Liver (tissue), 3 donors: ENCODE measurements at regions not wholly inside any gene's neighbourhood (a gene's known extent, or its start where the extent isn't known, plus 50 kb on each side); places are given as distances from the start of the nearest gene placed in this dataset.

Experiments used
- ATF3 ChIP-seq: IDR thresholded peaks from 2 replicates; pipeline ENCODE4 v1.6.1; 2016; ENCODE audit warnings: antibody characterized with exemption
- CTCF ChIP-seq: fragments of 150-350 bp; IDR thresholded peaks from 2 replicates; pipeline ENCODE4 v1.5.1; 2017; ENCODE audit warnings: improper control_type of control experiment, low read depth, low read length; ENCODE audit not compliant: missing input control
- GABPA ChIP-seq, 2 donors: IDR thresholded peaks in 1 of 2; conservative IDR thresholded peaks in 1 of 2; 2 replicates each; pipeline ENCODE4 v1.6.1; 2016; ENCODE audit warnings: antibody characterized with exemption in 2 of 2, mild to moderate bottlenecking in 1 of 2, moderate library complexity in 1 of 2
- SP1 ChIP-seq: IDR thresholded peaks from 2 replicates; pipeline ENCODE4 v1.6.1; 2018; ENCODE audit warnings: antibody characterized with exemption, mild to moderate bottlenecking
- TAF1 ChIP-seq: conservative IDR thresholded peaks from 2 replicates; pipeline ENCODE4 v1.6.1; 2016; ENCODE audit warnings: antibody characterized with exemption, mild to moderate bottlenecking
- donor health status: healthy.
- donor health status: healthy.

DNA sequence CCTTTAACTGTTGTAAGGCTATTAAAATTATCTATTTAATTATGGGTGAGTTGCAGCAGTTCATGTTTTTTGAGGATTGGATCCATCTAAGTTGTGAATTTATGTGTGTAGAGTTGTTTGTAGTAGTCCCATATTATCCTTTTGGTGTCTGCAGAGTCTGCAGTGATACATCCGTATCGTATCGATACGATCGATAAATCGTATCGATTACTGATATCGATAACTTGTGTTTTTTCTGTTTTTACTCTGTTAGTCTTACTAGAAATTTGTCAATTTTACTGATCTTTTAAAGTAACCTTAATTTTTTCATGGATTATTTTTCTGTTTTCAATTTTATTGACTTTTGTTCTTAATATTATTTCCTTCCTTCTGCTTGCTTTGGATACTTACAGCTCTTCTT, 462.5 kb upstream of the SOX5 start:
- TF ChIP-seq SP1 (no peak), TAF1 (no peak), CTCF (no peak), GABPA (IDR thresholded peaks at IDR 0.05 in 1 of 2, conservative IDR thresholded peaks at IDR 0.05 in 1 of 2) (no peak), ATF3 (no peak)
